ENCODE measurements at regions not wholly inside any gene's neighbourhood (a gene's known extent, or its start where the extent isn't known, plus 50 kb on each side); places are given as distances from the start of the nearest gene placed in this dataset.

GRCh38 chr3:78021710-78022109 lies 981.8 kb downstream of the ROBO2 start:
- no peak for TF ChIP-seq POLR2A (IDR thresholded peaks at IDR 0.05)
- TF ChIP-seq EP300 (IDR thresholded peaks at IDR 0.05) = no peak
